ENCODE measurements at regions not wholly inside any gene's neighbourhood (a gene's known extent, or its start where the extent isn't known, plus 50 kb on each side); places are given as distances from the start of the nearest gene placed in this dataset.

DNA sequence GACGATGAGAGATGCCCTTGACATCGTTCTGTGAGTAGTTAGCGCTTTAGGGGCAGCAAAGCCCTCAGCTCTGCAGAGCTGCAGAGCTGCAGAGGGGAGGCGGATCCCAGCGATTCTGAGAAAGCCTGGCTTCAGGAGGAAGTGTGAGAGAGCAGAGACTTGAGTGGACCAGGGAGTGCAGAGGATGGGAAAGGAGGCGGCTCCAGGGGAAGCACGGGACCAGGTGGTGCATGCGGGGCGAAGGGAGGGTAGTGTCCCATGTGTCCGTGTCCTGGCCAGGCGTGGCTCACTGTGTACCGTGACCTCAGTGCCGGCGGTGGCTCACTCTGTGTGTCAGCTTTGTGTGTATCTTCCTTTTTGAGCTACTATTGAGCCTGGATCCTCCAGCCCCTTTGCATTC, 250.8 kb upstream of the PITRM1 start:
- H3K4me1 ChIP-seq (ENCODE audit: insufficient read depth, low read length) = no peaks in the 10 kb centered on the region; the same call in 1 of the 2 replicates
- no peaks in the 10 kb centered on the region for H3K9me3 ChIP-seq (ENCODE audit: control insufficient read depth, insufficient read depth, low read length)
- H3K36me3 ChIP-seq (ENCODE audit: insufficient read depth, low read length) = no peaks in the 10 kb centered on the region
- no peak overlapping the region for H3K9ac ChIP-seq (ENCODE audit: low read depth, low read length)

DNA sequence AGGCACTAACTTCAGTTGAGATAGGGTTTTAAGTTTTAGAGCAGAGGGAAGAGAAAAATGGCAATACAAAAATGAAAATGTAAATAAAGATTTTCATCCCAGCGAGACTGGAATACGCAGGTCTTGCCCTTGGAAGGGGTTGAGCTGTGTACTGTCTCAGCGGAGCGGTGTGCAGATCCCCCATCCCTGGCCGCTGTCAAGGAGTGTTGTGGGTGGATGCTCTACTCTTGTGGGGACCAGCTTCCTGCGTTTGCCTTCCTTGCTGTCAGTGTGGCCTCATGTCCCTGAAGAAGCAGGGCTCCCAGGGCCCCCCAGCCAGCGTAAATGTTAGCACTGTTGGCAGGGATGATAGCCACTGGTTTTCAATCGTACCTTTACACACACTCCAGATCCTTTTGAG, 249.7 kb upstream of the PITRM1 start:
- no peaks in the 10 kb centered on the region for H3K9me3 ChIP-seq (ENCODE audit: control insufficient read depth, insufficient read depth, low read length)
- no peaks in the 10 kb centered on the region; the same call in 1 of the 2 replicates for H3K4me1 ChIP-seq (ENCODE audit: insufficient read depth, low read length)
- no peaks in the 10 kb centered on the region for H3K36me3 ChIP-seq (ENCODE audit: insufficient read depth, low read length)
- H3K9ac ChIP-seq (ENCODE audit: low read depth, low read length) = no peak overlapping the region

DNA sequence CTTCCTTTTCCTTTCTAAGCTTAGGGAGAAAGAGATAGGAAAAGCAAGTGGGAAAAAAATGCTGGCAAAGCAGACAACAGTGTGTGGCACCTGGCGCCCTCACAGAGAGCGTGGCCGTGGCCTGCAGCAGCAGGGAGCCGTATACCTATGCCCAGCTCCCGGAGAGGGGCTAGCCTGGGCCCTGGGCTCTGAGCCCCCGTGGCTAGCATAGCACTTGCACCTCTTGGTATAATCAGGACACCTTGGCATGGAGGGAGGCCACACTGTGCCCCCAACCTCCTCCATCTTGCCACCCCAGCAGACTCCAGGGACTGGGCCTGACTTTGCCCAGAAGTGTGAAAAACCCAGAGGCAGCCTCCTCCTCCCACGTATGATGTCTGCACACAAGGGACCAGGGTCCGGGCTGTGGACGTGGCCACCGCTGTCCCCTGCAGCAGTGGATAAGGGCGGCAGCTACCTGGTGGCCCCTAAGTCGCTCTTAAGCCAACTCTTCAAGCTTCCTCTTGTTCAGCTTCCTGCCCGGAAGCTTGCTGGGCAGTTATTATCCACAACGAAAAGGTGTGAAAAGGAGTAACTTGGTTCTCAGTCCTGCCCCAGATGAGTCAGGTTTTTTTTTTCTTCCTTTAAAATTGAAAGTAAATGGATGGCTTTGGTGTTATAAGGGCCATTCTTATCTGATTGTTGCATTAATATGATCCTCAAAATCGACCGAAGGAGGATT, 249.1 kb upstream of the PITRM1 start:
- no peaks in the 10 kb centered on the region for H3K9me3 ChIP-seq (ENCODE audit: control insufficient read depth, insufficient read depth, low read length)
- no peaks in the 10 kb centered on the region; the same call in 1 of the 2 replicates for H3K4me1 ChIP-seq (ENCODE audit: insufficient read depth, low read length)
- no peak overlapping the region for H3K9ac ChIP-seq (ENCODE audit: low read depth, low read length)
- no peaks in the 10 kb centered on the region for H3K36me3 ChIP-seq (ENCODE audit: insufficient read depth, low read length)

DNA sequence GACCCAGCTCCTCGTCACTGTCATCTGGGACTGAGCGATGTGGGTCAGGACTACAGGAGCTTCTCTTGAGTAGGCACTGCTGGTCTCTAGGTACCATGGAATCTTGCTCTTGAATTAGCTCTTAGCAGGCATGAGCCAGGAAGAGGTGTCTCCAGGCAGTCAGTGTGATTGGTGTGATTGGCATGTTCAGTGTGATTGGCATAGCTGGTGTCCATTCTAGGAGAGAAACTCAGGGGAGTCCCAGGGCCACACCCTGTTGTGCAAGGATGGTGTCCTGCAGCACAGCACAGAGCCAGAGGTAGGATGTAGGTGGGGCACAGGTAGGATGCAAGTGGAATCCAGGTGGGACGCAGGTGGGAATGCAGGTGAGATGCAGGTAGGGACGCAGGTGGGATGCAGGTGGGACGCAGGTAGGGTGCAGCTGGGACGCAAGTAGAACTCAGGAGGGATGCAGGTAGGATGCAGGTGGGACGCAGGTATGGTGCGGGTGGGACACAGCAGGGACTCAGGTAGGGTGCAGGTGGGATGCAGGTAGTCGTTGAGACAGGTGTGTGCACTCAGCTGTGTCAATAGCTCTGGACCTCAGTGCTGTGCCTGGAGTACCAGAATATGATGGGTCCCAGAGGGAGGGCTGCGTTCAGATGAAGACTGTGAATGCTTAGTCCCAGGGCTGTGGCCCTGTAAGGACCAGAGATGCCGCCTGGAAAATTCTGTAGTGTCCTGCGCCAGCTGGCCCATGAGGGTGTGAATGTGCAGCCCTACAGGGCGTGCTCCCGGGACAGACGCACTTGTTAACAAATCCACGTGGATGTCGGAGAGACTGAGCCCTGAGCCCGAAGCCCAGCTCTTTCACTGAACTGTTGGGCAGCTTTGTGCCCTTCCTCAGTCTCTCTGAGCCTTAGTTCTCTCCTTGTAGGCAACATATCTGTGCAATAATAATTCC, 248.2 kb upstream of the PITRM1 start:
- H3K36me3 ChIP-seq (ENCODE audit: insufficient read depth, low read length) = no peaks in the 10 kb centered on the region
- H3K9me3 ChIP-seq (ENCODE audit: control insufficient read depth, insufficient read depth, low read length) = no peaks in the 10 kb centered on the region
- H3K4me1 ChIP-seq (ENCODE audit: insufficient read depth, low read length) = no peaks in the 10 kb centered on the region; the same call in 1 of the 2 replicates
- no peak overlapping the region for H3K9ac ChIP-seq (ENCODE audit: low read depth, low read length)

DNA sequence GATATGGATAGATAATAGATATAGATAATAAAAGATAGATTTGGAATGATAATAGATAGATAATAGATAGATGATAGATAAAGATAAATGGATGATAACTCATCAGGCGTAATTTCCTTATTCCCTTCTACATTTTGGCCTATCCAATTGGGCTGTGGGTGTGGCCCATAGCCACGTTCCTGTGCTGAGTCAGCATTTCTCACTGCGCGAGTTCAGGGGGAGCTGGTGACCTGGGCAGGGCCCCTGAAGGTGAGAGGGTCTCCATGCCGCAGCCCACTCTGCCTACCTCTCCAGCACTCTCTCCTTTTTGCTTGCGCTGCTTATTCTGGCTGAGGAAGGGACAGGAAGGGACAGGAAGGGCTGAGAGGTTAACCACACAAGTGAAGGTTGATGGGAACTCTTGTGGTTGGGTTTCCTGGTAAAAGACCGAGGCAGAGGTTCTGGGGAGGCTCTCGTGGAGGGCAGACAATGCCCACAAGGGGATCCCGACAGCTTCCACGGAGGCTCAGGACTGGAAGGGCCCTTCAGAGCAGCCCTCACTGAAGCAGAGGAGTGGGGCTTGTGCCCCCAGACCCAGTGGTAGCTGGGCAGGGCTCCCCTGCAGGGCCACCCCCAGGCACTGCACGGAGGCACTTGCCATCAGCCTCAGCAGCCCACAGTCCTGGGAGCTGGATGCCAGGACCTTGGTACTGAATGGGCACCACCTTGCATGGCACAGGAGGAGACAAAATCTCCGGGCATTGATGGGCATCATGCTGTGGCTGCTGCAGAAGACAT, 247.3 kb upstream of the PITRM1 start:
- H3K36me3 ChIP-seq (ENCODE audit: insufficient read depth, low read length) = no peaks in the 10 kb centered on the region
- no peak overlapping the region for H3K9ac ChIP-seq (ENCODE audit: low read depth, low read length)
- no peaks in the 10 kb centered on the region for H3K9me3 ChIP-seq (ENCODE audit: control insufficient read depth, insufficient read depth, low read length)
- H3K4me1 ChIP-seq (ENCODE audit: insufficient read depth, low read length) = no peaks in the 10 kb centered on the region; the same call in 1 of the 2 replicates

DNA sequence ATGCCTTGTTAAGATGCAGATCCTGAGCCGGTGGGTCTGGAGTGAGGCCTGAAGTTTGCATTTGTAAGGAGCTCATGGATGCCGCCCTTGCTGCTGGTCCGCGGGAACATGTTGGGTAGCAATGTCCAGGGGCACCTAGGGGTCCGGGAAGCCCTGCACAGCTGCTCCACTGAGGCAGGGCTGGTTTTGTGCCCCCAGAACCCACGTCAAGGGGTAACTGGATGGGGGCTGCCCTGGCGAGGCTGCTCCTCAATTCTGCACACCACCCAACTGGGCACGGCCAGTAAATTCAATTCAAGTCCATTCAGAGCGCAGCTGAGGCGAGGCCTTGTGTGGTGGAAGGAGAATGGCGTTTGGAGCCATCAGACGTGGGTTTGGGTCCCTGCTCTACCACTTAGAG, 246.3 kb upstream of the PITRM1 start:
- no peaks in the 10 kb centered on the region for H3K4me1 ChIP-seq (ENCODE audit: insufficient read depth, low read length)
- no peaks in the 10 kb centered on the region for H3K9me3 ChIP-seq (ENCODE audit: control insufficient read depth, insufficient read depth, low read length)
- no peak overlapping the region for H3K9ac ChIP-seq (ENCODE audit: low read depth, low read length)
- H3K36me3 ChIP-seq (ENCODE audit: insufficient read depth, low read length) = no peaks in the 10 kb centered on the region

DNA sequence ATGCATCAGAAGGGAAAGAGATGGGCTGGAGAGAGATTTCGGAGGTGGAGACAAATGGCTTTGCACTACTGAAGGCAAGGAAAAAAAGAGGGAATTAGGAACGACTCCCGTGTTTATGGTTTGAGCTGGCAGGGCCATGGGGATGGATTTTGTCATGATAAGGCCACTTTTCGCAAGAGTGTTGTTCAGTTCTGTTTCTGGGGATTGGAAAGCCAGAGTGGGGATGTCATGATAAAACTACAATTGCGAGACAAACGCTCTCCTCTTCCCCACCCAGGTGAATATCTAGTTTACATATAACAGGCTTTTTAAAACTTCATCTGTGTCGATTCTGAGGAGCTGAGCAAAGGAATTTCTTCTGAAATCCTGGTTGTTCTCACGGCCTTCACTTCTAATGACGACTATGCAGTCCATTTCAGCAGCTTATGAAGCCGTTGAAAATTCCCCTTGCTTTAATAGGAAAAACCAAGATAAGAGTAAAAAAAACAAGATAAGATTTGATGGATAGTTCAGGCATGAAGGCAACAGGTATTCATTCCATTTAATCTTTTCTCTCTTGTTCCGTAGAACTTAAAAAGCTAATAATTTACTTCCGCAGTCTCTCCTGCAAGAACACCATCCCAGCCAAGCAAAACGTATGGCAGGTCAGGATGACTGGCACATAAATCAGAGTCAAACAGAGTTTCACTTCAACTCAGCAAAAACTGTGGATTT, 245.6 kb upstream of the PITRM1 start:
- Histone ChIP-seq H3K4me1 (ENCODE audit: insufficient read depth, low read length) (no peaks in the 10 kb centered on the region), H3K36me3 (ENCODE audit: insufficient read depth, low read length) (no peaks in the 10 kb centered on the region), H3K9me3 (ENCODE audit: control insufficient read depth, insufficient read depth, low read length) (no peaks in the 10 kb centered on the region), H3K9ac (ENCODE audit: low read depth, low read length) (no peak overlapping the region)

DNA sequence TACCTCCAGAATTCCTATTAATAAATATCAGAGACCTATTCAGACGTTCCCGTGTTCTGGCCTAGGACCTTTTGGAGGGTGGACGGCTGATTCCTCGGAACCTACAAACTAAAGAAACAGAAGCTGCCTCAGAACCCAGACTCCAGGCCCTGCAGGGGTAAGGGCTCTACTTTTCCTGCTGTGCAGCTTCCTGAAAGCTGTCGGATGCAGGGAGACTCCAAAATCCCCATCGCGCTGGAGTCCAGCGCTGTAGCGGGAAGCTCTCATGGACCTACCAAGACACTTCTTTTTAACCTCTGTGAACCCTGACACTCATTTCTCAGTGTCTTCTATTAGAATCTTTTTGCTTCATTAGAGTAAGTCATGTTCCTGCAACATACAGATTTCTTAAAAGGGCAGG, 244.5 kb upstream of the PITRM1 start:
- H3K9me3 ChIP-seq (ENCODE audit: control insufficient read depth, insufficient read depth, low read length) = no peaks in the 10 kb centered on the region
- no peak overlapping the region for H3K9ac ChIP-seq (ENCODE audit: low read depth, low read length)
- no peaks in the 10 kb centered on the region for H3K4me1 ChIP-seq (ENCODE audit: insufficient read depth, low read length)
- no peaks in the 10 kb centered on the region for H3K36me3 ChIP-seq (ENCODE audit: insufficient read depth, low read length)

DNA sequence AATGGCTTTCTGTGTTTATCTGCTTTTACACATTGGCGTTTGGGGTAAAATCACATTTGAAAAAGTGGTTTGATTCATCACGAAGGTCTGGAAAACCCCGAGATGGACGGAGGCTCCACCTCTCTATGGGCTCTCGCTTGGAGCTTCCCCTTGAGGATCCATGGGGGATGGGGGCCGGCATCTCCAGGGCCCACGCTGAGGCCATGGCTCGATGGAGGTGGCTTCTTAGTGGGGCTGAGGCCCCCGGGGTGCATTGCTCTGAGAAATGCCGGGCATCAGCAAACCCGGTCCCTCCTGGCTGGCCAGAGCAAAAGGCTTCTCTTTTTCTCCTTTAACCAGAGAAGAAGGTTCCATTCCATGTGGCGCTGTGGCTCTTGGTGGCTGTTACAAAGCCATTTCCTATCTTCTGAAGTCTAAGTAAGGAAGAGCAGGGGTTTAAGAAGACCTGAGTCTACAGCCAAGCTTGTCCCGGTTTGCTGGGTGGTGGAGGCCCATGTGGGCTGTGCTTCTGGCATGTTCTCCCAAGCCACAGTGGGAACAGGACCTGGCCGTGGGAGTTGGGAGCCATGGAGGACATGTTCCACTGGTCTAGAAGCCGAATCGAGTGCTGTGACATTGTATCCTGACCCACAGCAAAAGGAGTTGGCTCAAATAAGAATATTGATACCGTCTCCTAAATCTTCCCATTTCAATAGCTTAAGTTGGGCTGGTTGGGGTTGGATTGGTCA, 243.5 kb upstream of the PITRM1 start:
- Histone ChIP-seq H3K9me3 (ENCODE audit: control insufficient read depth, insufficient read depth, low read length) (no peaks in the 10 kb centered on the region), H3K4me1 (ENCODE audit: insufficient read depth, low read length) (no peaks in the 10 kb centered on the region), H3K36me3 (ENCODE audit: insufficient read depth, low read length) (no peaks in the 10 kb centered on the region), H3K9ac (ENCODE audit: low read depth, low read length) (no peak overlapping the region)

DNA sequence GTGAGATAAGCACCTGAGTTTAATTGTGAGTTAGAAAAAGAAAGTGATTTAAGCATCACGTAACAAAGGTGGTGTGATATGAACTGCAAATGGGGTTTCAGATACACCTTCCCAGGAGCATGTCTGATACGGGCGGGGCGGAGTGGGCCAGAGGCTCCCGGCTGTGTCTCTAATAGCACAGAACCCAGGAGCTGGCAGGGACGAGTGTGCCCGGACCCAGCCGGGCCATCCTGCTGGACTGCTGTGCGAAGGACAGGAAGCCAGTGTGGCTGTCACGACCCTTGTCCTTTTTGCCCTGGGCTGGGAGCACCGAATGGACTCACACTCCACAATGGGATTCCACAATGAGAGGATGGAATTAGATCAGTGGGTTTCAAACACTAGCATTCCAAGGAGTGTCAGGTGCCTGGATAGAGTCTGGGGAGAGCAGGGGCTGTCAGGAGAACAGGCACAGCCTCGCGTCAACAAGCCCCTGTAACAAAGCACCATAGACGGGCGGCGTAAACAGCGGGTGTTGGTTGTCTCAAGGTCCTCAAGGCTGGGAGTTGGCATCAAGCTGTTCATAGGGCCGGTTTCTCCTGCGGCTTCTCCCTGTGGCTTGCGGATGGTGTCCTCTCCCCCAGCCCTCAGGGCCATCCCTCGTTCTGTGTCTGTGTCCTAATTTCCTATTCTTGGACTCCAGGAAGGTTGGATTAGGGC, 242.6 kb upstream of the PITRM1 start:
- no peaks in the 10 kb centered on the region for H3K4me1 ChIP-seq (ENCODE audit: insufficient read depth, low read length)
- no peak overlapping the region for H3K9ac ChIP-seq (ENCODE audit: low read depth, low read length)
- H3K36me3 ChIP-seq (ENCODE audit: insufficient read depth, low read length) = no peaks in the 10 kb centered on the region
- H3K9me3 ChIP-seq (ENCODE audit: control insufficient read depth, insufficient read depth, low read length) = no peaks in the 10 kb centered on the region; the same call in 1 of the 2 replicates

DNA sequence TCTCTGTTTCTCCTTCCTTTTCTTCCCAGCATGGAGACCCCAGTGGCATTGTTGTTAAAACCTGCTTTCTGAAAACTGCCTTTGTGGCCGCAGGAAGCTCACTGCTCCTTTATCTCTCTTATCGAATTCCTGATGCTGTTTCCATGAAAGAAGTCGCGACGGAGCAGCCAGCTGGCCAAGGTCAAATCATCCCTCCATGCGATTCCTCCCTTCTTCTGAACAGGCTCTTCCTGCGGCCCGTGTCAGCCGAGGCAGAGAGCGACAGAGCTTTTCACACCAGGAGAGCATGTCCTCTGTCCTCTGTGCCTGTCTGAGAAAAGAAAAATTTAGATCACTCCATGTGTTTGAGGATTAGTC, 242.1 kb upstream of the PITRM1 start:
- H3K9ac ChIP-seq (ENCODE audit: low read depth, low read length) = no peak overlapping the region
- H3K9me3 ChIP-seq (ENCODE audit: control insufficient read depth, insufficient read depth, low read length) = no peaks in the 10 kb centered on the region; the same call in 1 of the 2 replicates
- no peaks in the 10 kb centered on the region for H3K4me1 ChIP-seq (ENCODE audit: insufficient read depth, low read length)
- H3K36me3 ChIP-seq (ENCODE audit: insufficient read depth, low read length) = no peaks in the 10 kb centered on the region

DNA sequence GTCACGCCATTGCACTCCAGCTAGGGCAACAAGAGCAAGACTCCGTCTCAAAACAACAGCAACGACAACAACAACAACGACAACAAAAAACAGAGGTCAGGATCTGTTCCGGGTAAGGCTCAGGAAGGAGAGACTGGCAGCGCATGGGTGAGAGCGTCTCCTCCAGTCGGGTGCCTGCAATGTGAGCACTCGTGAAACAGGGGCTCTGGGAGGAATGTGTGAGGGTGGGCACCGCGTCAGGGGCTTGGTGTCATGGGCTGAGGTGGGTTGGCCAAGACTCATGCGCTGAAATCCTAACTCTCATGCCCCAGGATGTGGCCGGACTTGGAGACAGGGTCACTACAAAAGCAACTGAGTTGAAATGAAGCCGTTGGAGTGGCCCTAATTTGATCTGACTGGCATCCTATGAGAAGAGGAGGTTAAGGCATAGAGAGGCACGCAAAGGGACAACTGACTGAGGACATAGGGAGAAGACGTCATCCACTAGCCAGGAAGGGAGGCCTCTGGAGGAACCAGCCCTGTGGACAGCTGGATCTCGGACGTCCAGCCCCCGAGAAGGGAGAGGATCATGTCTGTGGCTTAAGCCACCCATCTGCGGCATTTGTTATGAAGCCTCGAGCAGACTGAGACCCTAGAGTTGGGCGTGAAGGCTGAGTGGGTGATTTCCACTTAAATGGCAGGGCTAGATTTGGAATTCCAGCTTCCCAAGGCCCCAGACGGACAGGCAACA, 241.5 kb upstream of the PITRM1 start:
- Histone ChIP-seq H3K4me1 (ENCODE audit: insufficient read depth, low read length) (no peaks in the 10 kb centered on the region), H3K9ac (ENCODE audit: low read depth, low read length) (no peak overlapping the region), H3K9me3 (ENCODE audit: control insufficient read depth, insufficient read depth, low read length) (no peaks in the 10 kb centered on the region; the same call in 1 of the 2 replicates), H3K36me3 (ENCODE audit: insufficient read depth, low read length) (no peaks in the 10 kb centered on the region)
